ENCODE measurements at regions not wholly inside any gene's neighbourhood (a gene's known extent, or its start where the extent isn't known, plus 50 kb on each side); places are given as distances from the start of the nearest gene placed in this dataset.

DNA sequence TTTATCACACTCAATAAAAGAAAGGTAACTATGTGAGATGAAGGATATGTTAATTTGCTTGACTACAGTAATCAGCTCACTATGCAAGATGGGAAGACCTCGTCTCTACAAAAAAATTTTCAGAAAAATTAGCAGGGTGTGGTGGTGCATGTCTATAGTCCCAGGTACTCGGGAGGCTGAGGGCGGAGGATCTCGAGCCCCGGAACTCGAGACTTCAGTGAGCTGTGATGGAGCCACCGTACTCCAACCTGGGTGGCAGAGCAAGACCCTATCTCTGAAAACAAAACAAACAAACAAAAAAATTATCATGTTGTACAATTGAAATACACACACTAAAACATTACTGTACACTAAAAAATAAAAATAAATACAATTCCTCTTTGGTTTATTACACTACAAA lies 376.7 kb upstream of the KLHL1 start:
- TF ChIP-seq, protein P1, sequence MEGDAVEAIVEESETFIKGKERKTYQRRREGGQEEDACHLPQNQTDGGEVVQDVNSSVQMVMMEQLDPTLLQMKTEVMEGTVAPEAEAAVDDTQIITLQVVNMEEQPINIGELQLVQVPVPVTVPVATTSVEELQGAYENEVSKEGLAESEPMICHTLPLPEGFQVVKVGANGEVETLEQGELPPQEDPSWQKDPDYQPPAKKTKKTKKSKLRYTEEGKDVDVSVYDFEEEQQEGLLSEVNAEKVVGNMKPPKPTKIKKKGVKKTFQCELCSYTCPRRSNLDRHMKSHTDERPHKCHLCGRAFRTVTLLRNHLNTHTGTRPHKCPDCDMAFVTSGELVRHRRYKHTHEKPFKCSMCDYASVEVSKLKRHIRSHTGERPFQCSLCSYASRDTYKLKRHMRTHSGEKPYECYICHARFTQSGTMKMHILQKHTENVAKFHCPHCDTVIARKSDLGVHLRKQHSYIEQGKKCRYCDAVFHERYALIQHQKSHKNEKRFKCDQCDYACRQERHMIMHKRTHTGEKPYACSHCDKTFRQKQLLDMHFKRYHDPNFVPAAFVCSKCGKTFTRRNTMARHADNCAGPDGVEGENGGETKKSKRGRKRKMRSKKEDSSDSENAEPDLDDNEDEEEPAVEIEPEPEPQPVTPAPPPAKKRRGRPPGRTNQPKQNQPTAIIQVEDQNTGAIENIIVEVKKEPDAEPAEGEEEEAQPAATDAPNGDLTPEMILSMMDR (IDR thresholded peaks at IDR 0.05), result no peak
- TF ChIP-seq POLR2A (IDR thresholded peaks at IDR 0.05), result no peak
- no peak for DNase-seq
- intact Hi-C loops (cut with DNase I), result no loop called here
- no peak overlapping the region for H3K27ac ChIP-seq
- ATAC-seq, result no peak
- WGBS, 2 donors, result 88 to 89% methylated on average over 7 of the region's 7 CpGs
- no peaks in the 10 kb centered on the region for H3K27me3 ChIP-seq
- H3K4me1 ChIP-seq, result no peaks in the 10 kb centered on the region
- H3K9me3 ChIP-seq, result no peaks in the 10 kb centered on the region
- no peaks in the 10 kb centered on the region for H3K36me3 ChIP-seq (replicated peaks in 1 of 2; ENCODE audit: insufficient read depth in 1 of 2, low read depth in 2 of 2)
- no peak overlapping the region for H3K4me3 ChIP-seq

DNA sequence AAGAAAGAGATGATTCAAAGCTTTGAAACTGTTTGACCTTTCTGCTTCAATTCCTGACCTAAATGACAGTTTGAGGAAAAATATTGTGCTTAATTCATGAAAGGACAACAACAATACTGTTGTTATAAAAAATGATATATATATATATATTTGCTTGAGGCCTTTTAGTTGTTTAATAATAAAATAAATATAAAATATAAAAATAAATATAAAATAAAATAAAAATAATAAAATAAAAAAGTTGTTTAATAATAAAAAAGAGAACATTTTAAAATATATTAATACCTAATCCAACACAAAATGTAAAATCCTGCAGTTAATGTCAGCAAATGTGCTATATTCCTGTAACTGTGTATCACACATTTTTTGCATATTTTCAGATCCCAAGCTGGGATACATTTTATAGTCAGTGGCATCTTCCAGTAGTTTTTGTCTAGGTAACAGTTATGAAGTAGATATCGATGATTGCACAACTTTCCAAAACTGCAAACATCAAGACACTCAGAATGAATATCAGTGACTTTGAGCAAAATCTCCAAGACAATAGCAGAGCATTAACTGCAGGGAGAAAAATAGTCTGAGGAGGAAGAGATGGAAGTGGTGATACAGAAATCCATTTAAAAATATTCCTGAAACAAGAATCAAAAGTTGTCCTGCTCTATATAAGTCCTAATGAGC lies 375.5 kb upstream of the KLHL1 start:
- Histone ChIP-seq H3K27ac (no peak overlapping the region), H3K9me3 (no peaks in the 10 kb centered on the region), H3K4me3 (no peak overlapping the region), H3K4me1 (no peaks in the 10 kb centered on the region), H3K27me3 (no peaks in the 10 kb centered on the region), H3K36me3 (replicated peaks in 1 of 2; ENCODE audit: insufficient read depth in 1 of 2, low read depth in 2 of 2) (no peaks in the 10 kb centered on the region)
- ATAC-seq (no peak), DNase-seq (no peak)
- TF ChIP-seq POLR2A (IDR thresholded peaks at IDR 0.05), result no peak
- TF ChIP-seq, protein P1 (IDR thresholded peaks at IDR 0.05), result no peak
- intact Hi-C loops (cut with DNase I), result no loop called here
- 92 to 100% methylated on average over 1 of the region's 1 CpG for WGBS, 2 donors

DNA sequence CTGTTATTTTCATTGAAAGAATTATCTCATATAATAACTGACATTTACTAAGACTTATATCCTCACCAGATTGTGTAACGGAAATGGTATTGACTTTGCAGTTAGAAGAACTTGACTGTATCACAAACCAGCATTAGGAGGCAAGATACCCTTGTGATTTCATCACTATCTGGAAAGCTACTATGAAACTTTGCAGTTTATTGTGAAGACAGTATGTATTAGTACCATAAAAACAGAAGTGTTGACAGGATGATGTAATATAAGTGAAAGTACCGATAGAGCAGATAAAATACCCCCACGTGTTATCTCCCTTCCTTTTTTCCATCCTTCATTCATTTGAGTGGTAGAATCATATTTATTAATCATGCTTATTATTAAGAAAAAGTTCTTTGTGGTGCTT lies 365.7 kb upstream of the KLHL1 start:
- no peak overlapping the region for H3K27ac ChIP-seq
- H3K4me1 ChIP-seq, result no peaks in the 10 kb centered on the region
- WGBS, 2 donors, result 46 to 57% methylated on average over 3 of the region's 3 CpGs
- no peaks in the 10 kb centered on the region for H3K9me3 ChIP-seq
- no peaks in the 10 kb centered on the region for H3K27me3 ChIP-seq
- TF ChIP-seq, protein P1 (IDR thresholded peaks at IDR 0.05), result no peak
- no peak for TF ChIP-seq POLR2A (IDR thresholded peaks at IDR 0.05)
- no peak for DNase-seq
- no peak overlapping the region for H3K4me3 ChIP-seq
- ATAC-seq, result no peak
- no peaks in the 10 kb centered on the region for H3K36me3 ChIP-seq (replicated peaks in 1 of 2; ENCODE audit: insufficient read depth in 1 of 2, low read depth in 2 of 2)
- intact Hi-C loops (cut with DNase I), result no loop called here

DNA sequence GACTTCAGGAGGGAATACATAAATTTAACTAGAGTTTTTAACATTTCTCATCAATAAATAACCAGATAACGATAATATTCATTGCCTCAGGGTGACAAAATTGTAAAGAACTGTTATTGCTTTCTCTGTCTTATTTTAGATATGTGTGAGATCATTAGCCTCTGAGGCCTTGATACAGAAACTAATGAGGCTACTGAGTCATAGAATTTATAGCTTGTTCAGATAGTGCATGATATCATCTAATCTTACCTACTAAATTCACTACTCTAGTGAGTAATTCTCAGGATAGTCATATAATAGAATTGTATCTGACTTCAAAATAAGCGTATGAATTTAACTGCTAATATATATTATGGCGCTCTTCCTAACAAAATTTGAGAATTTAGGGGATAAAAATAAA lies 360.8 kb upstream of the KLHL1 start:
- TF ChIP-seq, protein P1 (IDR thresholded peaks at IDR 0.05), result no peak
- TF ChIP-seq POLR2A (IDR thresholded peaks at IDR 0.05), result no peak

DNA sequence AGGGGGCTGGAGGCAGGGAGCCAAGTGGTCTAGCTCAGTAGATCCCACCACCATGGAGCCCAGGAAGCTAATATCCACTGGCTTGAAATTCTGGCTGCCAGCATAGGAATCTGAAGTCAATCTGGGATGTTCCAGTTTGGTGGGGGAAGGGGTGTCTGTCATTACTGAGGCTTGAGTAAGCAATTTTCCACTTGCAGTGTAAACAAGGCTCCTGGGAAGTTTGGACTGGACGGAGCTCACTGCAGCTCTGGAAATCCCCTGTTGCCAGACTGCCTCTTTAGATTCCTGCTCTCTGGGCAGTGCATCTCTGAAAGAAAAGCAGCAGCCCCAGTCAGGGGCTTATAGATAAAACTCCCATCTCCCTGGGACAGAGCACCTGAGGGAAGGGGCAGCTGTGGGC lies 349.2 kb upstream of the KLHL1 start:
- Histone ChIP-seq H3K4me1 (no peaks in the 10 kb centered on the region), H3K27me3 (no peaks in the 10 kb centered on the region), H3K36me3 (replicated peaks in 1 of 2; ENCODE audit: insufficient read depth in 1 of 2, low read depth in 2 of 2) (no peaks in the 10 kb centered on the region), H3K27ac (no peak overlapping the region), H3K9me3 (no peaks in the 10 kb centered on the region), H3K4me3 (no peak overlapping the region)
- TF ChIP-seq, protein P1 (IDR thresholded peaks at IDR 0.05), result no peak
- intact Hi-C loops (cut with DNase I), result no loop called here
- ATAC-seq (no peak), DNase-seq (no peak)
- WGBS, 2 donors, result 31% methylated on average over 1 of the region's 1 CpG; no CpG with 5 or more reads in 1 of the 2 donors

More for the DNA sequence above, 360.8 kb upstream of the KLHL1 start:
- H3K4me3 ChIP-seq, result no peak overlapping the region
- no peaks in the 10 kb centered on the region for H3K36me3 ChIP-seq (replicated peaks in 1 of 2; ENCODE audit: insufficient read depth in 1 of 2, low read depth in 2 of 2)
- H3K27me3 ChIP-seq, result no peaks in the 10 kb centered on the region
- ATAC-seq (no peak), DNase-seq (no peak)
- H3K4me1 ChIP-seq, result no peaks in the 10 kb centered on the region
- no peak overlapping the region for H3K27ac ChIP-seq
- H3K9me3 ChIP-seq, result no peaks in the 10 kb centered on the region
- 90 to 92% methylated on average over 3 of the region's 3 CpGs for WGBS, 2 donors
- intact Hi-C loops (cut with DNase I), result no loop called here
